ENCODE measurements at regions not wholly inside any gene's neighbourhood (a gene's known extent, or its start where the extent isn't known, plus 50 kb on each side); places are given as distances from the start of the nearest gene placed in this dataset.
"Not testable (repeated sequence)": the region's sequence is repeated elsewhere in the genome, so short reads cannot be mapped to it uniquely, and the experiment has no call there.

GRCh38 chr1:121469395-121469794 lies 284.6 kb downstream of the SRGAP2C start:
- TF ChIP-seq POLR2AphosphoS5 (IDR thresholded peaks at IDR 0.05; ENCODE audit: low read depth); REST (IDR thresholded peaks at IDR 0.05; ENCODE audit: insufficient replicate concordance, low read depth); CTCF (IDR thresholded peaks at IDR 0.05; ENCODE audit: insufficient read depth, low read length): not testable (repeated sequence)
